Gastroesophageal sphincter (tissue), 4 donors: ENCODE measurements at regions not wholly inside any gene's neighbourhood (a gene's known extent, or its start where the extent isn't known, plus 50 kb on each side); places are given as distances from the start of the nearest gene placed in this dataset.
A peak's percentile ranks its signal among the peaks of the same experiment; 100 is the strongest.

Experiments
- ATAC-seq: fragments of 150-250 bp; one replicate; pipeline ENCODE4 v1.9.1; 2016; ENCODE audit warnings: mild to moderate bottlenecking, moderate library complexity
- H3K27ac ChIP-seq, 4 donors: fragments of 200-600 bp; sonication (generic) in 3 of 4; 1 replicate in 3 of 4; 2 replicates in 1 of 4; pipeline ENCODE4 v1.5.1; 2016 to 2019
- H3K27me3 ChIP-seq: fragments of 200-600 bp; sonication (generic); one replicate; pipeline ENCODE4 v1.5.1; 2019
- H3K36me3 ChIP-seq, 2 donors: fragments of 200-600 bp; sonication (generic); one replicate each; pipeline ENCODE4 v1.5.1; 2019; ENCODE audit warnings: control low read depth in 1 of 2
- H3K4me1 ChIP-seq, 3 donors: fragments of 200-600 bp; sonication (generic); 1 replicate in 2 of 3; 2 replicates in 1 of 3; pipeline ENCODE4 v1.5.1; 2016 to 2019; ENCODE audit warnings: control low read depth in 2 of 3
- H3K4me3 ChIP-seq, 2 donors: fragments of 200-600 bp; sonication (generic); one replicate each; pipeline ENCODE4 v1.5.1; 2019; ENCODE audit warnings: mild to moderate bottlenecking in 1 of 2, moderate library complexity in 1 of 2
- H3K9me3 ChIP-seq, 3 donors: fragments of 200-600 bp; sonication (generic); one replicate each; pipeline ENCODE4 v1.5.1; 2017 to 2019; ENCODE audit warnings: control low read depth in 2 of 3
- EP300 ChIP-seq: sonication (generic); formaldehyde crosslinking; IDR thresholded peaks from one replicate; pipeline ENCODE4 v1.6.1; 2017; ENCODE audit warnings: antibody characterized with exemption, mild to moderate bottlenecking
- POLR2A ChIP-seq, 2 donors: fragments of 450-650 bp; IDR thresholded peaks; one replicate each; pipeline ENCODE4 v1.6.1; 2017; ENCODE audit warnings: antibody characterized with exemption in 2 of 2, mild to moderate bottlenecking in 2 of 2, moderate library complexity in 1 of 2
- POLR2AphosphoS5 ChIP-seq: sonication (generic); formaldehyde crosslinking; IDR thresholded peaks from one replicate; pipeline ENCODE4 v1.6.1; 2017; ENCODE audit warnings: antibody characterized with exemption
- WGBS, 2 donors: methylation state at CpG; one replicate each; pipeline ENCODE4 v1.1.5; 2018; ENCODE audit warnings: low coverage in 1 of 2; 5-methylcytosine and 5-hydroxymethylcytosine counted together
- TF ChIP-seq, protein P1 (sequence below), 4 experiments: fragments of 200-600 bp in 2 of 4; fragments of 450-650 bp in 2 of 4; sonication (generic) in 1 of 4; IDR thresholded peaks; one replicate each; pipeline ENCODE4 v1.5.1; 2017 to 2019; ENCODE audit warnings: antibody characterized with exemption in 4 of 4, mild to moderate bottlenecking in 2 of 4, moderate library complexity in 2 of 4

DNA sequence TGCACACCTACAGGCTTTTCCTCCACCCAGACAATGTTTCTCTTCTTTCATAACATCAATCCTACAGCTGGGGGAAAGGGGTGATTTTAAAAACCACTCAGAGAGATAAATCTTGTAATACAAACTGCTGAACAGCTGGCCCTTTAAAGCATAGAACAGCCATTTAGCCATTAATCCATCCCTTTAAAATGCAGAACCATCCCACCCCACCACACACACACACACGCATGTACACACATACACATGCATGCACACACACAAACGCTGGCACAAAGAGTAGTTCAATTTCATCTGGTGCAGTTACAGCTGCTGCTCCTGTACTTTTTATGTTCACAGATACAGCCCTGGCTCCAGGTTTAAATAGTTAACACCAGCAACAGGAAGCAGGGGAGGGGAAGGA lies 426.1 kb downstream of the MID1IP1 start:
- WGBS, 2 donors = 18% methylated on average over 2 of the region's 2 CpGs; no CpG with 5 or more reads in 1 of the 2 donors
- TF ChIP-seq POLR2A (IDR thresholded peaks at IDR 0.05) = no peak
- TF ChIP-seq EP300 = no peak
- no peak for TF ChIP-seq POLR2AphosphoS5
- TF ChIP-seq, protein P1, sequence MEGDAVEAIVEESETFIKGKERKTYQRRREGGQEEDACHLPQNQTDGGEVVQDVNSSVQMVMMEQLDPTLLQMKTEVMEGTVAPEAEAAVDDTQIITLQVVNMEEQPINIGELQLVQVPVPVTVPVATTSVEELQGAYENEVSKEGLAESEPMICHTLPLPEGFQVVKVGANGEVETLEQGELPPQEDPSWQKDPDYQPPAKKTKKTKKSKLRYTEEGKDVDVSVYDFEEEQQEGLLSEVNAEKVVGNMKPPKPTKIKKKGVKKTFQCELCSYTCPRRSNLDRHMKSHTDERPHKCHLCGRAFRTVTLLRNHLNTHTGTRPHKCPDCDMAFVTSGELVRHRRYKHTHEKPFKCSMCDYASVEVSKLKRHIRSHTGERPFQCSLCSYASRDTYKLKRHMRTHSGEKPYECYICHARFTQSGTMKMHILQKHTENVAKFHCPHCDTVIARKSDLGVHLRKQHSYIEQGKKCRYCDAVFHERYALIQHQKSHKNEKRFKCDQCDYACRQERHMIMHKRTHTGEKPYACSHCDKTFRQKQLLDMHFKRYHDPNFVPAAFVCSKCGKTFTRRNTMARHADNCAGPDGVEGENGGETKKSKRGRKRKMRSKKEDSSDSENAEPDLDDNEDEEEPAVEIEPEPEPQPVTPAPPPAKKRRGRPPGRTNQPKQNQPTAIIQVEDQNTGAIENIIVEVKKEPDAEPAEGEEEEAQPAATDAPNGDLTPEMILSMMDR (IDR thresholded peaks at IDR 0.05) = no peak
- no peaks in the 10 kb centered on the region for H3K36me3 ChIP-seq
- no peak overlapping the region for H3K27ac ChIP-seq
- no peak overlapping the region for H3K4me3 ChIP-seq
- H3K9me3 ChIP-seq = no peaks in the 10 kb centered on the region
- H3K27me3 ChIP-seq = no peaks in the 10 kb centered on the region
- no peak for ATAC-seq
- no peaks in the 10 kb centered on the region for H3K4me1 ChIP-seq

DNA sequence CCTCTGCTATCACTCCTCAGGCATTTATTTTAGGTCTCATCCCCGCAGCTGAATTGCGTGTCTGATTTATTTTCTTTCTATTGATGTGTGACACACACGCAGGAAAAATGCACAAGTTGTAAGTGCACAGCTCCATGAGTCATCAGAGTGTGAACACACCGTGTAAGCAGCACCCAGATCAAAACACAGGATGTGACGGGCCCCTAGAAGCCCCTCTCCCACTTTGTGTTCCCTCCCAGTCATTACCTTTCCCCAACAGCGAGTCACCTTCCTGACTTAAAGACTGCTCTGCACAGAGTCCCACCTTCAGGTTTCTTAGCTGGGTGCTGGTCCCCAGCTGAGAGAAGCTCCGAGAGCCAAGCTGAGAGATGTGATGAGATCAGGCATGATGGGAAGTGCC lies 436.7 kb downstream of the MID1IP1 start:
- 80 to 100% methylated on average over 1 to 6 of the region's 7 CpGs for WGBS, 2 donors
- Histone ChIP-seq H3K36me3 (no peaks in the 10 kb centered on the region), H3K9me3 (no peaks in the 10 kb centered on the region), H3K4me1 (no peaks in the 10 kb centered on the region), H3K27me3 (no peaks in the 10 kb centered on the region), H3K4me3 (no peak overlapping the region), H3K27ac (no peak overlapping the region)
- ATAC-seq = no peak
- TF ChIP-seq EP300 (no peak), POLR2A (IDR thresholded peaks at IDR 0.05) (no peak), POLR2AphosphoS5 (no peak)
- TF ChIP-seq, protein P1 (IDR thresholded peaks at IDR 0.05) = no peak

DNA sequence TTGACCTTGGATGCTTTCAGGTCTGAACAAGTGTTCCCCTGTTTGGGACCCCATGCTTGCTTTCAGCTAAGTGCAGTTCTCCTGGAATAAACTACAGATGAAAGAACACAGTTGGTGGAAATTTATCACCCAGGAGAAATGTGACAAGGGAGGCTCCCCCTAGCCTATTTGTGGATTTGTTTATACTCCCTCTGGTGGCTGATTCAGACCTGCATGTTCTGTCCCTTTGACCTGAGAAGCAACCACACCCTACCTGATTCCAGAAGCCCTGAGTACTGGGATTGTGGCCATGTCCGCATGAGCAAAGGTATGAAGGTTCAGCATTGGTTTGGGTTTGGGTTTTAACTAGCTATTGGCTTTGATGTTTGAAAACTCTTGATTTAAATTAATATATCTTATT lies 440.9 kb downstream of the MID1IP1 start:
- Histone ChIP-seq H3K9me3 (no peaks in the 10 kb centered on the region), H3K36me3 (no peaks in the 10 kb centered on the region), H3K4me1 (no peaks in the 10 kb centered on the region), H3K4me3 (no peak overlapping the region), H3K27ac (no peak overlapping the region), H3K27me3 (no peaks in the 10 kb centered on the region)
- no peak for ATAC-seq
- TF ChIP-seq POLR2AphosphoS5 = no peak
- TF ChIP-seq POLR2A (IDR thresholded peaks at IDR 0.05) = no peak
- no peak for TF ChIP-seq EP300
- TF ChIP-seq, protein P1 (IDR thresholded peaks at IDR 0.05) = peak in 3 of 4 experiments; percentile 6 to 23 (median 15)
- 60 to 100% methylated on average over 1 of the region's 1 CpG for WGBS, 2 donors

DNA sequence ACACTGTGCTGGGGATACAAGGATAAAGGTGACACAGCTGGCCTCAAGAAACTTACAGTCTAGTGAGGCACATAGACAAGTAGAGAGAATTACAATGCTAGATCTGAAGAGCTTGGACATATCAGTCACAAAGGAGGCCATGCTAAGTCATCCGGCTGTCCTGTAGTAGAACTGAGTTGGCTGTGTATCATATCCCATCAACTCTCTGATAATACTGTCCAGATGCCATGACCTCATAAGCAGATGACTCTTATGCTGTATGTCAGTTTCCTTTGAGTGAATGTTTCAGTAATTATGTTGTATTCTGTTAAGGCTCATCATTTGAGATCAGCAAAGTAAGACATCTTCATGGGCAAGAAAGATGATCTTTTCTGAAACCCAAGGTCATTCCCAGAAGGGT lies 442.9 kb downstream of the MID1IP1 start:
- no peak overlapping the region for H3K4me3 ChIP-seq
- H3K4me1 ChIP-seq = no peaks in the 10 kb centered on the region
- no peaks in the 10 kb centered on the region for H3K36me3 ChIP-seq
- H3K27me3 ChIP-seq = no peaks in the 10 kb centered on the region
- TF ChIP-seq, protein P1 (IDR thresholded peaks at IDR 0.05) = no peak
- TF ChIP-seq POLR2A (IDR thresholded peaks at IDR 0.05) (no peak), EP300 (no peak), POLR2AphosphoS5 (no peak)
- ATAC-seq = no peak
- WGBS, 2 donors = 43% methylated on average over 1 of the region's 1 CpG; no CpG with 5 or more reads in 1 of the 2 donors
- no peaks in the 10 kb centered on the region for H3K9me3 ChIP-seq
- H3K27ac ChIP-seq = no peak overlapping the region

DNA sequence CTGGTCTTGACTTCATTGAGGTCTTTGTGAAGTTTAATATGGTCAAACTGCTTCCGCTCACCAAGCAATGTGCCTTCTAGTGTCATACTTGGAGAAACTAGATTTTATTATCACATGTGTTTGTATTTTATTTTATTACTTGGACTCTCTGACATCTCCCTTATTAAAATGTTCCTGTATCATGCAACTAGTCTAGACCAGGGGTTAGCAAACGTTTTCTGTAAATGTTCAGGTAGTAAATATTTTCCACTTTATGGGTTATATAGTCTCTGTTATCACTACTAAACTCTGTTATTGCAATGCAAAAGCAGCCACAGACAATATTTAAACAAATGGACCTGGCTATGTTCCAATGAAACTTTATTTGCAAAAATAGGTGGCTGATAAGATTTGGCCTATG lies 443.8 kb downstream of the MID1IP1 start:
- H3K27ac ChIP-seq = no peak overlapping the region
- H3K9me3 ChIP-seq = no peaks in the 10 kb centered on the region
- H3K36me3 ChIP-seq = no peaks in the 10 kb centered on the region
- no peak for TF ChIP-seq EP300
- no peak for TF ChIP-seq POLR2AphosphoS5
- no peak for TF ChIP-seq POLR2A (IDR thresholded peaks at IDR 0.05)
- TF ChIP-seq, protein P1 (IDR thresholded peaks at IDR 0.05) = no peak
- H3K4me3 ChIP-seq = no peak overlapping the region
- no peak for ATAC-seq
- H3K4me1 ChIP-seq = no peaks in the 10 kb centered on the region
- 40 to 100% methylated on average over 1 of the region's 2 CpGs for WGBS, 2 donors
- no peaks in the 10 kb centered on the region for H3K27me3 ChIP-seq
